ENCODE measurements at regions not wholly inside any gene's neighbourhood (a gene's known extent, or its start where the extent isn't known, plus 50 kb on each side); places are given as distances from the start of the nearest gene placed in this dataset.

GRCh38 chr18:27608742-27609141 lies 423.6 kb upstream of the CHST9 start:
- TF ChIP-seq SIN3A (IDR thresholded peaks at IDR 0.05; ENCODE audit: low read depth), result no peak
- no peak for TF ChIP-seq SRF (IDR thresholded peaks at IDR 0.05; ENCODE audit: low read depth)
- TF ChIP-seq MAX (IDR thresholded peaks at IDR 0.05), result no peak
- no peak for TF ChIP-seq EGR1 (IDR thresholded peaks at IDR 0.05; ENCODE audit: low read depth)
- TF ChIP-seq CTCF (IDR thresholded peaks at IDR 0.05 in 2 of 3, conservative IDR thresholded peaks at IDR 0.05 in 1 of 3; ENCODE audit: borderline replicate concordance in 1 of 3, insufficient read depth in 1 of 3, low read depth in 2 of 3, low read length in 2 of 3), result peak; percentile 4 to 59 (median 52); a peak in 4 of 6 replicates
- TF ChIP-seq POLR2AphosphoS5 (IDR thresholded peaks at IDR 0.05; ENCODE audit: low read depth, low read length), result no peak
- no peak for TF ChIP-seq YY1 (IDR thresholded peaks at IDR 0.05; ENCODE audit: extremely low read depth, insufficient replicate concordance, low read depth, low read length)

All from HCT116 (cell line).